Stimulated activated CD4-positive, alpha-beta T cell treated with anti-CD3 and anti-CD28 coated beads, TNF-alpha, amount 100 ng/mL, for 4 hours (primary cell): ENCODE measurements at regions not wholly inside any gene's neighbourhood (a gene's known extent, or its start where the extent isn't known, plus 50 kb on each side); places are given as distances from the start of the nearest gene placed in this dataset.
A peak's percentile ranks its signal among the peaks of the same experiment; 100 is the strongest.

Source experiments
- DNase-seq, 3 experiments: peaks; one replicate each; pipeline ENCODE4 v3.0.0-alpha.2; 2020; ENCODE audit warnings: low read depth in 3 of 3

DNA sequence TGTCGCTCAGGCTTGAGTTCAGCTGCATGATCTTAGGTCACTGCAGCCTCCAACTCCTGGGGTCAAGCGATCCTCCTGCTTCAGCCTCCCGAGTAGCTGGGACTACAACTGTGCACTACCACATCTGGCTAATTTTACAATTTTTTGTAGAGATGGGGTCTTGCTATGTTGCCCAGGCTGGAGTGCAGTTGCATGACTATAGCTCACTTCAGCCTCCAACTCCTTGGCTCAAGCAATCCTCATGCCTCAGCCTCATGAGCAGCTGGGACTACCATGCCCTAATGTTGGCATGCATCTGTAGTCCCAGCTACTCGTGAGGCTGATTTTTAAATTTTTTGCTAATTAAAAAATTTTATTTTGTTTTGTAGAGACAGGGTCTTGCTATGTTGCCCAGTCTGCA, 101.9 kb upstream of the NPTX2 start:
- no peak for DNase-seq

DNA sequence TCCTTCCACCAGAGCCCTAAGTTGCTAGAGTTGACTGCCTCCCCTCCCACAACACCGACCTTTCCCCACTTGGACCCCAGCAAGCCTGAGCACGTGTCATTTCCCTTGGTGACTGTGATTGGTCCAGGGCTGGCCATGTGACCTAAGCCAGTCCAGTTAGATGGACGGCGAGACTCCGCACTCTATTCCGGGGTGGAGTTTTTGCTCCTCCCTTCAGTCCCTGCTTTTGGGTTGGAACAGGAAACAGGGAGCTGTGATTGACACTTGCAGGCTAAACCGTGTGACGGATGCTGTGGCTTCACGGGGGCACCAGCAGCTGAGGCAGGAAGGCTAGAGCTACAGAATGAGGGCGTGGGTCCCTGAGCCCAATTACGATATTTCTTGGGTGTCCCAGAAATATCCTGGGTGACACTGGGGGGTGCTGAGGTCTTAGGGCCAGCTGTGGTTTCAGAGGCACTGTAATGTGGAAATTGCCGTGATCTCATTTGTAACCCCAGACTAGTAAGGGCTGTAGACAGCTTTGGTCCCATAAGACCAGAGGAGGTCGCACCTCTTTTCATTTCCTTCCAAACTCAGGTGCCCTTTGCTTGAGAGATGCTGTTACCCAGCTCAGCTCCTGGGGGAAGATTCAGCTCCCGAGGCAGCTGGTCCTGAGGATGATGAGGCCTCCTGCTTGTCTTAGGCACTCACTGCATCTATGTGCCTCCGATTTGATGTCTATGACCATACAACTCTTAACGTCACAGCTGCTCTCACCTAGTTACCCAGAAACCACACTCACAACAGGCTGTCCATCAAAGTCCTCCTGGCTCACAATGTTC, 102.7 kb upstream of the NPTX2 start:
- DNase-seq: no peak

DNA sequence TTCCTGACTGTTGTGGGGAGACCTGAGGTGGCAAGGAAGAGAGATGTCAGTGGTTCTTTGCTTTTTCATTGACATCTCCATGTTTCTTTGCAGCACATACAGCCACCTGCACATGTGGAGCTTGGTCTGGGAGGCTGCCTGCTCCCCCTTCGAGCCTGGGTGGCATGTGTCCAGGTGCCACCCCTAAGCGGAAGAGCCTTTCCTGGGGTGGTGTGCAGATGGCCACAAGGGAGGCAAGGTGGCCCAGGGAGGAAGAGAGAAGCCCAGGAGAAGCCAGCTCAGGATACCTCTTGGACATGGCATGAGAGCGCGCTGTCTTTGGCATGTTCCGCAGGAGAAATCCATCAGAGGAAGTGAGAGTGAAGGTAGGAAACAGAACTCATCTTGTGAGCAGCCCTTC, 105.9 kb upstream of the NPTX2 start:
- no peak for DNase-seq

DNA sequence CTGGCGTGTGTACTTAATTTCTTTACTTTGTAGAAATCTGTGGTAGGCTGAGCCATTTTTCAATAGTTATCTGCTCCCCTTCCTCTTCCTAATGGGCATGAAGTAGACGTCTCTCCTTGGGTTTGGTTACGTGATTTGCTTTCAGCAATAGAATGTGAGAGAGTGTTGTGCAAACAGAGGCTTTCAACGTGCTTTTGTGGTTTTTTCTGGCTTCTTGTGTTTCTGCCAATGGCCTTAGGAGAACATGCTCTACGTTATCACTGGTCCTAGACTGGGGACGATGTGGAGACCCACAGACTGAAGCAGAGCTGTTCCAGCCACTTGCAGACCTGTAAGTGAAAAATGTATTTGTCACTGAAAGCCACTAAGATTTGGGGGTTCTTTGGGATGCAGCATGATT, 107.2 kb upstream of the NPTX2 start:
- no peak for DNase-seq

DNA sequence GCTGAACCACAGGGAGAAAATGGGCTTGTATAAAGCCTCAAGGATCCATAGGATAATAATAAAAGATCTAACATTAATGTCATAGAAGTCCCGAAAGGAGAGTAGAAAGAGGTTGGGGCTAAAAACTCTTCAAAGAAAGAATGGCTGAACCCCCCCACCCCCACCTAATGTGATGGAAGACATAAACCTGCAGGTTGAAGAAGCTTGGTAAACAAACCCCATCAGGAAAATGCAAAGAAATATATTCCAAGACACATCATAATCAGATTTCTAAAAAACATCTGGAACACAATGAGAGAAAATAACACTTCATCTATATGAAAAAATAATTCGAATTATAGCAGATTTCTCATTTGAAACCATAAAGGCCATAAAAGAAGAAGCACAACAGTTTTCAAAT, 105.6 kb upstream of the BAIAP2L1 start:
- DNase-seq: no peak

DNA sequence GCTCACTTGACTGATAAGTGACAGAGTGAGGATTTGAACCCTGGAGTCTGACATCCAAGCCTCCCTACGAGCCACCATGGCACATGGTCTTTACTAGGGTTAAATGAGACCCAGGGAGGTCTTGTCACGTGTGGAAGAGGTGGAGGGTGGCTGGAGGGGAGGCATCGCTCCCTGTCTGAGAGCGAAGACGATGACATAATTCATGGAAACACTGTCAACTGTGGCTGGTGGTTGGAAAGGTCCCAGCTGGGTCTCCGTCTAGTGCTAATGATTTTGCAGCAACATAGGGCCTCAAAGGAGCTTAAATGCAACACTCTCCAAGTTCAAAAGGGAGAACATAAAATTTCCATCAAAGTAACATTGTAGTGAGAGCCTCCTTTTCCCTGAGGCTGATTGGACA, 99.9 kb upstream of the BAIAP2L1 start:
- DNase-seq: no peak

DNA sequence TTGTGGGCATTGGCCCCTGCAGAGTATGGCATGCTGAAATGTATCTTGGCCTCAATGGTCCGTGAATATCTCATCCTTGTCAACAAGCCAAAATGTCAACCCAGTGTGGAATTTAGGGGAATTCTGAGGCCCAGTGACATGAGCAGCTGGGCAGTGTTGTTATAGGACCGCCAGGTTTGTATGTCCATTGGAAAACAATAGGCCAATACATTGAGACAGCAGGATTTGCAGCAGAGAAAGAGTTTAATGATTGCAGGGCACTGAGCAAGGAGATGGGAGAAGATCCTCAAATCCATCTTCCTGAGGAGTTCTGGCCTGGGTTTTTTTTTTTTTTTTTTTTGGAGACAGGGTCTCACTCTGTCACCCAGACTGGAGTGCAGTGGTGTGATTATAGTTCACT, 95.7 kb upstream of the BAIAP2L1 start:
- DNase-seq: no peak

DNA sequence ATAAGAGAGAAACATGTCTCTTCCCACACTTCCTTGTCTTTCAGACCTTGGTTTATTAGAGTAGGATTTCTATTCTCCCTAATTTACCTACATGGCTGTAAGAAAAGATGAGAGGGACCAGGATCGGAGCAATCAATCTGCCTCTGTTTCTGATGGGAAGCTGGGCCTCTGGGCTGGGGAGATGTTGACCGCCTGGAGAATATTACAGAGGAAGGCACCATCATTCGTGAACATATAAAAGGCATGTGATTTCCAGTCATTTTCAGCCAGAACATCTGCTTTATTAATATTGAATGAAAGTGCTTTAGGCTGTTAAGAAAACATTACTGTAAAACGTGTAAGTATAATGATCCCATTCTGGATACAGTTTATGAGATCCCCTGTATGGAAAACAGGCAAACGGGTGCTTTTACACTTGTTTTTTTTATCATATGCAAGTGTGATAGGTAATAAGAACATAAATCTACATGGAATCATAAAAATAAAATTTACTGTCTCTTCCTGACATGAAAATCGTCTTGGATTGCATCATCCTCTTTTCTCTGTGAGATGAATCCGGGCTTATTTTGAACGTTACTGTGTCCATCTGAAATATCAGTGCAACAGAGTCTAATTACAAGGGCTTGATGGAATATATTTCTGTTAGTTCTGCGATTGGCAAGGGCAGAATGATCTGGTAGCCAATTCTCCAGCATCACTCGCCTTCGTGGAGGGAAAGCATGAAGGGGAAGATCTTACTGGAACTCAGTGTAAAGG, 94.5 kb upstream of the BAIAP2L1 start:
- no peak for DNase-seq

DNA sequence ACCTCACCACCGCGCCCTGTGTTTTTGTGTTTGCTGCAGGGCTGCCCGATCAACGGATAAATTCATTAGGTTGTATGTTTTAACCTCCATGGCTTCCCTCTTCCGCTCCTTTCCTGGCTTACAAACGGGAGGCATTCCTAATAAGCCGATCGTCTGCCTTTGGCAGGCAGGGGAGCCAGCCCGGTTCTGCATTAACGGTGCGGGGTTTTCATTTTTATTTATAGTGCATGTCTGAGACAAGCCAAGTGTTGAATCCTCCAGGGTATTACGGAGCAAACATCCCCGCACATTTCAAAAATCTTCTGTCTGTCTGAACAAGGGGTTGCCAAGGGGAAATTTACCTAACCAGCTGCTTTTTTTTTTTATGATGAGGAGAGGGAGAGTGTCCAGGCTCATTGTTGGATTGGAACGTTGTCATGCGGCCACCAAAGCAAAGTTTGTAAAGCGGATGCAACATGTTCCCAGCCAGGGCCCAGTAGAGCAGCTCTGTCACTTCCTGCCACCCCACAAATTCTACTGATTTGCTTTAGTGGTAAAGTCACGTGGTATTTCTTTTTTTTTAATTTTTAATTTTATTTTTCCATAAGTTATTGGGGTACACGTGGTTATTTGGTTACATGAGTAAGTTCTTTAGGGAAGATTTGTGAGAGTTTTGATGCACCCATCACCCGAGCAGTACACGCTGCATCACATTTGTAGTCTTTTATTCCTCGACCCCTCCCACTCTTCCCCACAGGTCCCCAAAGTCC, 92.3 kb upstream of the BAIAP2L1 start:
- DNase-seq: no peak

DNA sequence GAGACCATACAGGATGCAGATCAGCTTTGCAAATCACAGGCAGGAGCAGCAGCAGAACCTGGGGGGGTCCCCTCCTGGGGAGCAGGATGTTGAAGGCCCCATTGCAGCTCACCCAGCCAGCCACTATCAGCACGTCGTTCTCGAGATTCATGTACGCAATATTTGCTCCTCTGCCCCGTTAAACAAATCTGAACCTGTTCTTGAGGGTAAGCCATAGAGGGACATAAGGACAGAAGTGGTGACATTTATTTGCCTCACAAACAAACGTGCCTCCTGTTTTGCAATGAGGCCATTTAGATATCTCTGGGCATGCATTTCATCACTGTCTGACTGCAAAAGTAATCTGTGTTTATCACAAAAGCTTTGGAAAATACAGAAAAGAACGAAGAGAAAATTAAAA, 87.3 kb upstream of the BAIAP2L1 start:
- no peak for DNase-seq

DNA sequence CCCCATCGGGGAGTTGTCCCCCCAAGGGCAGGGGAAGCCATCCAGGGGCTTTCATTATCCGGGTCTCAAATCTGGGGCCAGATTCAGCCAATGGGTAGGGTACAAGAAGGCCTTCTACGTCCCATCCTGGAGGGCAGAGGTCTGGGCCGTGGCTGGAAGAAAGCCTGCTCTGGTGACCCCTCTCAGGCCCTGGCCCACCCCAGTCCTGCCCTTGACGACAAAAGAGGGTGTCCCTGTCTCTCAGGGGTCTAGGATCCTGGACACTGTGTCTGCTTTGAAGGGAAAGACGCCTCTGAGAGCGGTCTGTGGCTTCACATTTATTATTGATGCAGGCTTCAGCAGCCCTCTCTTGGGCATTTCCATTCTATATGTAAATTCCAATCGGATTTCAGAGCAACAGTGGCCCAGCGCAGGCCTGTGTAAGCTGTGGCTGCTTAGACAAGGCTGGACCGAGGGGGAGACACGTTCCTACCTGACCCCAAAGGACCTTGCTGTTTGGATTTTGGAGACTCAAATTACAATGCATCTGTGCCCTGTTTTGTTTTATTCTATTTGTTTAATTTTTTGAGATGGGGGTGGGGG, 83.2 kb upstream of the BAIAP2L1 start:
- DNase-seq: no peak

DNA sequence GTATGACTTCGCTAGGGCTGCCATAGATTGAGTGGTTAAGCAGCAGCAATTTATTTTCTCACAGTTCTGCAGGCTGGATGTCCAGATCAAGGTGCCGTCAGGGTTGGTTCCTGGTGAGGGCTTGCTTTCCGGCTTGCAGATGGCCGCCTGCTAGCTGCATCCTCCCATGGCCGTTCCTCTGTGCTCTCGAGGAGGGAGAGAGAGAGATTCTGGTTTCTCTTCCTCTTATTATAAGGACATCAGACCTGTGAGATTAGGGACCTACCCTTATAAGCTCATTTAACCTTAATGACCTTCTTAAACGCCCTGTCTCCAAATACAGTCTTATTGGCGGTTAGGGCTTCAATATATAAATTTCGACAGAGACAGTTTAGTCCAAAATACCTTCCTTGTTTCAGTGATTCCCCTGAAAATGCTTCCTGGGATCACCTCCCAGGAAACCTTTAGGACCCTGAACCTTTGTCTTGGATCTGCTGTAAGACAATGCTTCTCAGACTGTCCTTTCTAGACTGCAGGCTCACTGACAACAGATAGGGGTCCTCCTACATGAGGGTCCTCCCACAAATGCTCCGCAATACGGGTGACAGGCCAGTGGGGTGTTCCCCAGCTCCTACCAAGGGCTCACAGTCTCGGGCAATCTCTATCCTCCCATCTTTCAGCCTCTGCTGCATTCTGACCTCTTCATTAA, 82.5 kb upstream of the BAIAP2L1 start:
- DNase-seq: no peak

DNA sequence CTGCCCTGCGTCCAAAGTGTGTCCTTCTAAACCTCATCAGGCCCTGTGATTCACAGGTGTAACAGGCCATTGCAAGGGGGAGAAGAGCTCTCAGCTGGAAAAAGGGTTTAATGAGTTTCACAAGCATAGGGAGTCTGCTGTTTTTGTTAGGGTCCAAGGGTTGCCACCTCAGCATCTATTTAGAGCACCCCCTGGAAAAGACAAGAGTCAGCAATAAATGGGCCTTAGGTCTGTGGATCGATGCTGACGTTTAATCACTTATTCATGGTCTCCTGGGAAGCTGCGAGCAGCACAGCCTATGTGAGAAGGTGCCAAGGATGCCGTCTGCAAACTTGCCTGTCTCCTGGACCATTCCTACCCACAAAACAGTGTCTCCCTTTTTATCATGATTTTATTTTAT, 78.4 kb upstream of the BAIAP2L1 start:
- no peak for DNase-seq

DNA sequence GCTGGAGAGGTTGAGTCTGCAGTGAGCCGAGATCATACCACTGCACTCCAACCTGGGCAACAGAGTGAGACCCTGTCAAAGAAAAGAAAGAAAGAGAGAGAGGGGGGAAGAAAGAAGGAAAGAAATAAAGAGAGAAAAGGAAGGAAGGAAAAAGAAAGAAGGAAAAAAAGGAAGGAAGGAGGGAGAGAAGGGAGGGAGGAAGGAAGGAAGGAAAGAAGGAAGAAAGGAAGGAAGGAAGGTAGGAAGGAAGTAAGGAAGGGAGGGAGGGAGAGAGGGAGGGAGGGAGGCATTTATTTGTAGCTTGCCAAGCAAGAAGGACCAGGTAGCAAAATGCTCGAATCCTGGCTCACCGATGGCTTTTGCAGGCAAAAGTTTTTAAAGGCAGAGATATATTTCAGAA, 74.5 kb upstream of the BAIAP2L1 start:
- no peak for DNase-seq

DNA sequence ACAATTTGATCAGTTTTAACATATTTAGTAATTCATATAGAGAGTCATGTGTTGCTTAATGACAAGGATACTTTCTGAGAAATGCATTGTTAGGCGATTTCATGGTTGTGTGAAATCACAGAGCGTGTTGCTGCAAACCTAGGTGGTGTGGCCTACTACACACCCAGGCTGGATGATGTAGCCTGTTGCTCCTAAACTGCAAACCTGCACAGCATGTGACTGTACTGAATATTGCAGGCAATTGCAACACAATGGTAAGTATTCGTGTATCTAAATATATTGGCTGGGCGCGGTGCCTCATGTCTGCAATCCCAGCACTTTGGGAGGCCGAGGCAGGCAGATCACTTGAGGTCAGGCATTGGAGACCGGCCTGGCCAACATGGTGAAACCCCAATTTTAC, 73.7 kb upstream of the BAIAP2L1 start:
- no peak for DNase-seq

DNA sequence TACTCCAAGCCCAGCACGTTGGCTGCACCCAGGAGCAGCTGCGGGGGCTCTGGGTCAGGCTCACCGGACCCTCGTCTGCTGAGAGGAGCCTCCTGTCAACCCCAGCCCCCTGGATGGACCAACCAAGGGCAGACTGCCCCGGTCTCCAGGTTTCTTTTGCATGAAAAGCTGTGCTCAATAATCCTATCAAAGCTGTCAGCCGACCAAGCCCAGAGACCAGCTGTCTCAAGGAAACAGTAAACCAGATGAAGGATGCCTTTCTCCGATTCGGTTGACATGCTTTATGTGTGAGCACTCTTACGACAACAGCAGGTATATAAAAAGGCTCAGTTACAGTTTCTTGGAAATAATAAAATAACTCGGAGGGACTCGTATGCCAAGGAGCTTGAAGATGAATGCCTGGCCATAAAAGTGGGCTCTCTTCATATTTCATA, 71.6 kb upstream of the BAIAP2L1 start:
- no peak for DNase-seq

DNA sequence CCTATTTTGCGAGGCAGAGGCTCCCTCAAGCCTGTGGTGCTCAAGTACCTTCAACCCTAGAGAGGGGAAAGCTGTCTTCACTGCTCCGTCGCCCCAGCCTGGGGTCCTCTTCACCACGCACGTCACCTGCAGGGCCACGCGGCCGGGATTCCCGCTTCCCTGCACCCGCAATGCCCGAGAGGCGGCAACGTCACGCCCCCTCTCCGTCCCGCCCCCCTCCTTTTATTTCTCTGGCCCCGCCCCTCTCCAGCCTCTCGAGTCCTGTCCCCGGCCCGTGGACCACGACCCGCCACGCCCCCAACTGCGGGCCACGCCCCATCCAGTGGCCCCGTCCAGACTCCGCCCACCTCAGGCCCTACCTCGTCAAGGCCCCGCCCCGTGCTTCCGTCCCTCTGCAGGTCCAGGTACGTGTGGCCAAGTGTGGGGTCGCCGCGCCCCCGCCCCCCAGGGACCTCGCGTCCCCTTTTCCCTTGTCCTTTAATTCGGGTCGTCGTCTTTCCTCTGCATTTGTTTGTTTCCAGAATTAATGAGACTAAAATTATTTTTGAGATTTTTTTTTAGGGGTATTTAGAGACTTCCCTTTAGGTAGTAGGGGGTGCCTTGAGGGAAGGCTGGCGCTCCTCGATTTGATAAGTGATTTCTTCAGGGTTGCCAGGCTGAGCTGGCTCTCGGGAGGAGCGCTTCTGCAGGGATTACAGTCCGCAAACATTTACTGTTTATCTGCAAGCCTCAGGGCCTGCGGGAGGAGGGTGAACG, 69.8 kb upstream of the BAIAP2L1 start:
- DNase-seq: peak in 1 of 3 experiments; percentile 12

DNA sequence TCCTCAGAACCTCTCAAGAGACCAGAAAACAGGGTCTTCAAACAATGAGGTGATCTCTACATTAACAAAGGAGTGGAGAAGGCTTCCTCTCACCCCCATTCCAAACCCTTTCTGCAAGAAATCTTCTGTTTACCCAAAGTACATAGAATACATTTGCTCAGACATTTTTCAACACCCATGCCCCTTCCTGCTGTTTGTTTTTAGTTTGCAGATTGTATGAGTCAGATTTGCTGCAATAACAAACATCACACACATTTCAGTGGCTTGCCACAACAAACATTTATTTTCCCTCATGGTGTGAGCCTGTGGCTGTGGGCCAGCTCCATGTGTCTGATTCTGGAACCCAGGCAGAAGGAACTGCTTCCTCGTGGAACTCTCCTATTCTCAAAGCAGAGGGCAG, 68.2 kb upstream of the BAIAP2L1 start:
- no peak for DNase-seq

DNA sequence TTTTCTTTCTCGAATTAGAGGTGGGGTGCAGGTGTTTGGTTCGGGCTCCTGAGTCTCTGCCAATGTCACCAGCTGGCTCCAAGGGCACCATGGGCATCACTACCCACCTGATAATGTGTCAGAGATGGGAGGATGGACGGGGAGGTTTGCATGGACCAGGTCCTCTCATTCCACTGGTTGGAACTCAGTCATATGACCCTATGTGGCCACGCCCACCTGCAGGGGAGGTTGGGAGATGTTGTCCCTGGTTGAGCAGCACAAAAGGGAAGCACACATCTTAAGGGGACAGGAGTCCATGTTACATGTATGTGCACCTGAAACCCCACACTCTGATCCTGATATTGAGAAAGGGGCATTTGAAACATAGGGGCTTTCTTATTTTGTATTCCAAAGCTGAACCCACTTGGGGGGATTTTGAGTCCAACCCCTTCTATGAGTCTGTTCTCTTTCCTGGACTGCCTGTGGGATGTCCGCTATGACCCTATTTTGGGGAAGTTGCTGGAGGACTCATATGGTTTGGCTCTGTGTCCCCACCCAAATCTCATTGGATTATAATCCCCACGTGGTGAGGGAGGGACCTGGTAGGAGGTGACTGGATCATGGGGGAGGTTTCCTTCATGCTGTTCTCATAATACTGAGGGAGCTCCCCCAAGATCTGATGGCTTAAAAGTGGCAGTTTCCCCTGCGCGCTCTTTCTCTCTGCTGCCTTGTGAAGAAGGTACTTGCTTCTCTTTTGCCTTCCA, 66.9 kb upstream of the BAIAP2L1 start:
- no peak for DNase-seq

DNA sequence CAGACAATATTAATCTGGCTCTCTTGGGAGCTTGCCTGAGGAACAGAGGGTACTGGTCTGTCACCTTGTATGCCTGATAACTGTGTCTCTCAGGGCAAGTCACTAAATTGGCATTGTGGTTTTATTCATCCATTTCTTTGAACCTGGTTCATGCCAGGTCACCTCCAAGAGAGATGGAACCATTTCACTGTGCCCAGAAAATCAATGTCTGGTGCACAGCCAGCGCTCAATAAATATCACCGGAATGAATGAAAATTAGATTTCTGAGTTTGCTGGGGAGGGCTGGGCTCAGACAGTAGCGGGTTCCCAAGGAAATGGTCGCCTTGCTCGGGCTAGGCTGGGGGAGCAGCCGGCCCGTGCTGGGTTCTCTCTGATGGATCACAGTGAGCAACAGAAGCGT, 64.1 kb upstream of the BAIAP2L1 start:
- DNase-seq: no peak
